Kidney (tissue), 13 donors: ENCODE measurements at regions not wholly inside any gene's neighbourhood (a gene's known extent, or its start where the extent isn't known, plus 50 kb on each side); places are given as distances from the start of the nearest gene placed in this dataset.

Source experiments
- DNase-seq, 5 donors: peaks; one replicate each; pipeline ENCODE4 v3.0.0-alpha.2; 2013 to 2020
- FAIRE-seq: peaks from 2 replicates; lab custom pipeline; 2012; peaks lifted over from hg19 to GRCh38; lab: Jason Lieb, UNC
- H3K27ac ChIP-seq, 2 donors: one replicate each; pipeline ENCODE4 v1.7.0; 2013; ENCODE audit warnings: low read depth in 2 of 2, low read length in 2 of 2, inconsistent platforms in 1 of 2
- H3K27me3 ChIP-seq: one replicate; pipeline ENCODE4 v1.7.1; 2013; ENCODE audit warnings: low read length, inconsistent platforms; ENCODE audit not compliant: control insufficient read depth, insufficient read depth
- H3K36me3 ChIP-seq, 3 donors: one replicate each; pipeline versions ENCODE4 v1.7.0 to v1.7.1; 2013; ENCODE audit warnings: low read length in 3 of 3, control low read depth in 1 of 3, inconsistent platforms in 1 of 3; ENCODE audit not compliant: insufficient read depth in 3 of 3, control insufficient read depth in 2 of 3
- H3K4me1 ChIP-seq, 3 donors: one replicate each; pipeline versions ENCODE4 v1.7.0 to v1.7.1; 2013; ENCODE audit warnings: low read length in 3 of 3, inconsistent platforms in 1 of 3, low read depth in 1 of 3; ENCODE audit not compliant: control insufficient read depth in 2 of 3, insufficient read depth in 2 of 3
- H3K4me3 ChIP-seq, 3 donors: one replicate each; pipeline versions ENCODE4 v1.7.0 to v1.8.1; 2013; ENCODE audit warnings: low read length in 3 of 3, control low read depth in 1 of 3, inconsistent platforms in 1 of 3
- H3K9ac ChIP-seq, 3 donors: one replicate each; pipeline versions ENCODE4 v1.7.0 to v1.7.1; 2013; ENCODE audit warnings: low read length in 3 of 3, control low read depth in 1 of 3, inconsistent platforms in 1 of 3
- H3K9me3 ChIP-seq, 3 donors: one replicate each; pipeline versions ENCODE4 v1.7.0 to v1.7.1; 2013; ENCODE audit warnings: low read length in 3 of 3, control low read depth in 1 of 3, inconsistent platforms in 1 of 3; ENCODE audit not compliant: control insufficient read depth in 2 of 3, insufficient read depth in 1 of 3
- CTCF ChIP-seq: IDR thresholded peaks from 3 replicates; pipeline ENCODE4 v1.5.1; 2012; ENCODE audit warnings: mild to moderate bottlenecking, moderate library complexity, borderline replicate concordance; ENCODE audit not compliant: insufficient read depth; ENCODE audit errors: extremely low read depth
- intact Hi-C: fragments of 100-400 bp; cut with DNase I; formaldehyde crosslinking; loops from one replicate; pipeline ENCODE4 v1.11.1; 2022
- donor health status: control.
- donor health status: control.
- donor health status: control.
- donor health status: control.
- donor health status: control.
- donor health status: DM: yes; HTN: yes; CAD: no.
- donor health status: Normal renal cell carcinoma (clear cell type).

- FAIRE-seq, result no peak
- no peak overlapping the region for H3K9ac ChIP-seq
These were observed 429.7 kb downstream of the EPHA7 start for GRCh38 chr6:92989656-92990055.

DNA sequence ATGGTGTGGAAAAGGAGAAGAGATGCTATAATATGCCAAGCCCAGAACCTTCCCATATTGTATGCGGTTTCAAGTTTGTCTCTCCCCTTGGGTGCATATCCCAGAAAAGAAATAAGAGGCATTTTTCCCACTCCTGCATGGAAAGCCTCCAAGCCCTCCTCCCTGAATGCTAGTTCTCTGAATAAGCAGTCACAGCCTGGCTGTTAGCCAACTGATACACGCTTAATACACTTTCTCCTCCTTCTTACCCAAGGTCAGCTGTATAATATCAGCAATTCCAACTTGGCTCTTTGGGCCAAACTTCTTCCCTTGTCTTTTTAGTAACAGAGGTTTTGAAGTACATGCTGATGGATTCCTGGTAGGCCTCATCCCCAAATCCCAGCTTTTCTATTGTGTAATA, 440.1 kb downstream of the EPHA7 start:
- TF ChIP-seq CTCF, result no peak
- no peak for DNase-seq
- Histone ChIP-seq H3K9ac (no peak overlapping the region), H3K4me1 (no peaks in the 10 kb centered on the region), H3K36me3 (no peaks in the 10 kb centered on the region), H3K4me3 (no peak overlapping the region), H3K9me3 (peaks cover 0 to 2% (median 0%) of the 10 kb centered on the region in 3 donors), H3K27ac (no peak overlapping the region), H3K27me3 (no peaks in the 10 kb centered on the region)
- no peak for FAIRE-seq
- intact Hi-C loops, result no loop called here

More at GRCh38 chr6:92989656-92990055, 429.7 kb downstream of the EPHA7 start:
- H3K9me3 ChIP-seq, result no peaks in the 10 kb centered on the region
- no peak overlapping the region for H3K4me3 ChIP-seq
- H3K27ac ChIP-seq, result no peak overlapping the region
- DNase-seq, result no peak
- intact Hi-C loops, result no loop called here
- H3K36me3 ChIP-seq, result no peaks in the 10 kb centered on the region
- no peak for TF ChIP-seq CTCF
- H3K27me3 ChIP-seq, result no peaks in the 10 kb centered on the region
- no peaks in the 10 kb centered on the region for H3K4me1 ChIP-seq

DNA sequence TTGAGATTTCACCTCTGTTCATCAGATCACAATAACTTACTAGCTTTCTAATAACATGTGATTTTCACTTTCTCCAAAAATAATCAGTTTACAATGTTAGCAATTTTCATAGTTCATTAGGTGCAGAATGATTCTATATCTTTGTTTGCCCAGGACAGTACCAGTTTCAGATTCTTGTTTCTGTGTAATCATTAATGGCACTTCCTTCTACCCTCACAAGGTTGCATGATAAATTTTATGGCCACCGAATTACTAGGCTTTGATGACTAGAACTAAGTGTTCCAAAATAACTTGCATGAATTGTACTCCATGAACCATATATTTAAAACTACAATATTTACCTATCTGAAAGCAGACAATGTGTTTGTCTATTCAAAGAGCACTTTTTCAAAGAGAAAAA, 442.3 kb downstream of the EPHA7 start:
- Histone ChIP-seq H3K27ac (no peak overlapping the region), H3K9me3 (peaks cover 0 to 2% (median 0%) of the 10 kb centered on the region in 3 donors), H3K36me3 (no peaks in the 10 kb centered on the region), H3K4me3 (no peak overlapping the region), H3K4me1 (no peaks in the 10 kb centered on the region), H3K27me3 (no peaks in the 10 kb centered on the region), H3K9ac (no peak overlapping the region)
- no peak for FAIRE-seq
- DNase-seq, result peak in 1 of 5 donors; percentile 9
- TF ChIP-seq CTCF, result no peak
- intact Hi-C loops, result no loop called here

DNA sequence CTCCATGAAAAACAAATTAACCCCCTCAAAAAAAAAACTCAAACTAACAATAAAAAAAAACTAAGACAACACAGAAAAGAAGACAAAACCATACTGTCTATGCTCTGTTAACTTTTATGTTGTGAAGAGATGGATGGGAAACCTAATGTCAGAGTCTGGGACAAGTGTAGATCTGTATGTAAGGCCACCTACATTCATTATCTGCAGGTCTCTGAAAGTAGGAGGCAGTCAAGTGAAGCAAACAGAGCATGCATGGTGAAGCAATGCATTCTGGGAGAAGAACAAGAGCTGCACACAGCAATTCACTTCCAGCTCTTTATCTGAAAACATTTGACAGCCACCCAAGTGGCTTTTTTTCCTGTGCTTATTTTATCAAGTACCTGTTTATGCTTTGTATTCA, 452.0 kb downstream of the EPHA7 start:
- no peaks in the 10 kb centered on the region for H3K9me3 ChIP-seq
- H3K9ac ChIP-seq, result no peak overlapping the region
- FAIRE-seq, result no peak
- intact Hi-C loops, result no loop called here
- peak in 3 of 5 donors; percentile 41 to 83 (median 75) for DNase-seq
- no peaks in the 10 kb centered on the region for H3K27me3 ChIP-seq
- H3K36me3 ChIP-seq, result no peaks in the 10 kb centered on the region
- H3K4me3 ChIP-seq, result no peak overlapping the region
- H3K4me1 ChIP-seq, result no peaks in the 10 kb centered on the region
- no peak for TF ChIP-seq CTCF
- no peak overlapping the region for H3K27ac ChIP-seq
